ENCODE measurements at regions not wholly inside any gene's neighbourhood (a gene's known extent, or its start where the extent isn't known, plus 50 kb on each side); places are given as distances from the start of the nearest gene placed in this dataset.

- DNase-seq: no peak
Measured at GRCh38 chr10:4775808-4776207, 50.2 kb upstream of the AKR1E2 start.

DNA sequence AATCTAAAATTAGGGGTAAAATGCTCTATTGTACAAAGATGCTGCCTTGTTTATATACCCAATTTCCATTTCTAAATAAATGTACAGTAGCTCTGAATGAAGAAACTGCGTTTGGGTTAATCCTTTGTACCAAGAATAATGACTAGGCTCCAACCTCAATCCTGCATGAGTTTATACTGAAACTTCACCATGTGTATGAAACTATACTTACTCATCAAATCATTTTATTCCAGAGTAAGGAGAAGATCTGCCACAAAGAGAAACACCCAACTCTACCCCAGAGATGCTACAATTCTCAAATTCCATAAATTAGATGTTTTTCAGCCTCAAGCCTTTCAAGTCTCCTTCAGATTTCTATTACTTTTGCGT, 53.8 kb upstream of the AKR1E2 start:
- no peak for DNase-seq

GRCh38 chr10:4771554-4772201, 54.3 kb upstream of the AKR1E2 start:
- DNase-seq: no peak

- DNase-seq: no peak
Measured at GRCh38 chr10:4770801-4771553, 55.0 kb upstream of the AKR1E2 start.

DNA sequence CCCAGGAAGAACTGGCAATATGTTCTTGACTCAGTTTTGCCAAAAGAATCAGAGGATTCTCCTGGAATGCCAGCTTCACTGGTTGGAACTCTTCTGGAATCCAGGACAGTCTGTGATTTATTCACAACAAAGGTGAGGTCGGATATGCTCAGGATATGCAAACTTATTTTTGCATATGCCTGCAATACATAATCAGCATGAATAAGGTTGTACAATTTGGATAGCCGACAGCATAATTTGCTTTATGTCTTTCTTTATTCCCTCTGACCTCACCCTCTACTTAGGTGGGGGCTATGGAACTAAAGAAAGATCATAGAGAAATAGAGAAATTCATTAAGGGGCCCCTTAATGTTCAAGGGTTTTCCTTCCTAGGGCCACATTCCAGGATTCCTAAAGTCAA, 57.6 kb upstream of the AKR1E2 start:
- DNase-seq: no peak

DNA sequence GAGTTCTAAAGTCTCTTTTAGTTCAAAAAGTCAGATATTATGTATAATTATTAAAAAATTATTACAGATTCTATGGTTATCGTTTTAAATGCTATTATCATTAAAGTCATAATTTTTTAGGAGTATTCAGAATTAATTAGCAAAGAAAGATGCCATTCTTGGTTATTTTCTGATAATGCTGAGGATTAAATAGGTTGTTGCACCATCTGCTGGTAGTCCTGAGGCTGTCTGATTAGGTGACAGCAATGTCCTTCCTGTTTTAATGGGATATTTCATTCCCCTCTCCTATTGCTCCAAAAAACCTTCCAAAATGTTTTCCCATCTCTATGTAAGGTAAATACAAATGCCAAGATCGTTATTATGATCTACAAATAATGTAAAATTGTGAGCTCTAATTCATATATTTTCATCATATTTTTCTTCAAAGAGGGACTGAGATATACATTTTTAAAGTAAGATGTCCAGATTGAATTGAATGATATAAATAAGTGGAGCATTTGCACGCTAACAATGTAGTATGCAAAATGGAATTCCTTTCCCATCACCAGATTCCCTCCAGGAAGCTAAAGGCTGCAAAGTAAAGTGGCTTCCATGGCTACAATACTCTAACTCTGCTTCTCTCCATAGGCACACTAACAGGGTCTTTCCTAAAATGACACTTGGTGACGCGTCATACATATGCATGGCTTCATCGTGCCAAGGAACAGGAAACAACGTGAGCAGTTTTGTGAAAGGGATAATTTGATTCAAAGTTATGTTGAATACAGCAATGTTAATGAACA, 58.8 kb upstream of the AKR1E2 start:
- no peak for DNase-seq

DNA sequence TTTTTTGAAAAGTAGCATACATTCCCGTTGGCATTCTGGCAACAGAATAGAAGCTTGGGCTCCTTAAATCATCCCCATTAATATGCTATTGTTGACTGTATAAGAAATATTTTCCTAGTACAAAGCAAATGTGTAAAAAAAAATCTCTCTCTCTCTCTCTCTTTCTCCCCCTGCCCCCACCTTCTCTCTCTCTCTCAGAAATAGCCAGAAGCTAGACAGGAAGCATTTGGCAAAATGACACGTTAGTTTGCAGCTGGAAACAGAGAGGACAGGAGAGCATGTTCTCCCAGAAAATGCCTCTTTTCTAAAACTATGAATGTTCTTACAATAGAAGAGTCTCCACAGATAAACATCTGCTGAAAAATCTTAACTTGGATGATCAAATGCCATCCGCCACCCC, 59.6 kb upstream of the AKR1E2 start:
- DNase-seq: no peak

- DNase-seq: no peak
Measured at GRCh38 chr10:4765428-4765827, 60.6 kb upstream of the AKR1E2 start.

GRCh38 chr10:4763960-4764428, 62.0 kb upstream of the AKR1E2 start:
- no peak for DNase-seq

DNA sequence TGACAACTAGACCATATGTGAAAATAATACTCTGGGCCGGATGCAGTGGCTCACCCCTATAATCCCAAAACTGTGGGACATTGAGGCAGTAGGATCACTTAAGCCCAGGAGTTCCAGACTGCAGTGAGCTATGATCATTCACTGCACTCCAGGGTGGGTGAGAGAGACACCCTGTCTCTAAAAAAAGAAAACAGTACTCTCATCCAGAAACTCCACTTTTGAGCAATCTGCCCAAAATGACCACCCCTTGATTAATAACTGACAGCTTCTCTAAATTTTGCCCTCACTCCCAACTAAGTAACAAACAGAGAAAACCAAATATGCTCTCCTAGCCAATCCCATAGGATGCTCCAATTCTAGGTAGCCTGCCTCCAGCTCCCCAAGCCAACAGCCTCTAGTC, 62.5 kb upstream of the AKR1E2 start:
- no peak for DNase-seq

GRCh38 chr10:4758256-4758655, 67.8 kb upstream of the AKR1E2 start:
- no peak for DNase-seq

- DNase-seq: no peak
Measured at GRCh38 chr10:4755286-4755989, 70.6 kb upstream of the AKR1E2 start.

DNA sequence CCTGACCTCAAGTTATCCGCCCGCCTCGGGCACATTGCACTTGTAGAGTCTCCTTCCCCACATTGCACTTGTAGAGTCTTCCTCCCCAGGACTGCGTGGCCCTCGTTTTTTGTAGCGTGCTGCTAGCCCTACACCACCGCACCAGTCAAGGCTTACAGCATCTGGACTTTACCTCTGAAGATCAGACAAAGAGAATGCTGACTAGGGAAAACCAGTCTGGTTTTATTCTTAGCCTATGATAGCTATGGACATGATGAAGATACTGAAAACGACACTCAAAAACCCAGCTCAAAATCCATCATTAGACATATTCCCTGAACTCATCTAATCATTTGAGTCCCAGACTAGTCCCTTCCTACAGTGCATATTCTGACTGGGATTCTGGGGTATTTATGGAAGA, 71.9 kb upstream of the AKR1E2 start:
- DNase-seq: no peak

GRCh38 chr10:4751211-4751610, 74.8 kb upstream of the AKR1E2 start:
- no peak for DNase-seq

DNA sequence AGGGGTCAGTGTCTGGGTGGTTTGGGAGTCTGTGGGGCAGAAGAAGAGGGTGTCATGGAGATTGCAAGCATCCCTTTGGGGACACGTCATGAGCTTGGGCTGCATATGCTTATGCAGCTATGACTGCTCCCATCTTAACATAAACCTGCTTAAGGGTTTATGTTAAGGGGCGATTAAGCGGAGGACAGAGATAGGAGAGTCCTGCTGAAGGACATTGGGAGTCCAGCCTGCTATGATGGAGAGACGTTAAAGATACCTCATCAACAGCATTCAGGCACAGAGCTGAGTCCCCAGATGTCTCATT, 76.8 kb upstream of the AKR1E2 start:
- no peak for DNase-seq

GRCh38 chr10:4748491-4749270, 77.3 kb upstream of the AKR1E2 start:
- DNase-seq: no peak

DNA sequence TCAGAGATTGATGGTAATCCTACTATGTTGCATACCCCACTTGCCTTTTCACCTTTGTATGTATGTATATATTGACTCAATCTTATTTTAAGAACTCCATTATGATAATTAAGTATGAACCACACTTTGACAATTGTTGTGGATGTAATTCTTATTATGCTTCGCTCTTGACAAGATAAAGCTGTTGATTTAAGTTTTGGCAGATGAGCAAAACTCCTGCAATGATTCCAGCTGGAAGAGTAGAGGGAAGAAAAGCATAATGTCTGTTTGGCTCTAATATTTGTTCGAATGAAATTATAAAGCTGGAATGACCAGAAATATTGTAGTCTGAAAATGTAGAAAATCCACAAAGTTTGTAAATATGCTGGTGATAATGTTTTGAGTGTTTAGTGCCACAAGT, 83.8 kb upstream of the AKR1E2 start:
- no peak for DNase-seq

GRCh38 chr10:4740471-4740870, 85.5 kb upstream of the AKR1E2 start:
- DNase-seq: no peak

GRCh38 chr10:4736608-4737007, 89.4 kb upstream of the AKR1E2 start:
- DNase-seq: no peak

GRCh38 chr10:4736183-4736582, 89.8 kb upstream of the AKR1E2 start:
- DNase-seq: no peak

GRCh38 chr10:4733843-4734224, 92.2 kb upstream of the AKR1E2 start:
- no peak for DNase-seq

DNA sequence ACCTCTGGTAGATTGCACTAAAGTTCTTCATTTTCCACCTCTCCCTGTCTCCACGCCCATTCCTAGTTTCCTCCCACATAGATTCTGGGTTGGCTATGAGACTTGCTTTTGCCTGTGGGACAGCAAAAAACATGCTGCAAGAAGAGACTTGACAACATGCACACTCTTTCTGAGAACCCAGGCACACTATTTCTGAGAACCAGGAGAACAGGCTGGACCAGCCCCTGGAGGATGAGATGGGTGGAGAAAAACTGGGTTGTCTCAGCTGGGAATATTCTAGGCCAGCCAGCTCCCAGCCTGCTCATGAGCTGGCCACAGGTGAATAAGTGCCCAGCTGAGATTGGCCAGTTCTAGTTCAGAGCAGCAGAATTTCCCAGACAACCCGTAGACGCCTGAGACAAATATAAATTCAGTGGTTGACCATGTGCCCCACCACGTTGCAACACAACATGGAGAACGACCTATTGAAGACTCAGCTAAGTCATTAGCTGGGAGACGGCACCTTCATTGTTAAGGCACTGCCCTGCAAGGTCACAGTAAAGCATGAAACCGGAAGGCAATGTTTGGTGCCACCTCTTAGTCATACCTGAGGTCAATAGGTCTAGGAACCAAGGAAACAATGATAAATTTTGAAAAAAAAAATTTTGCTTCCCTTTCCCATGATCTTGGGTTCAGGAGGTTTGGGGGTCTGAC, 92.7 kb upstream of the AKR1E2 start:
- DNase-seq: no peak

Data from cerebellar nuclear complex (tissue), 1 donor.